Liver (tissue), 8 donors: ENCODE measurements at regions not wholly inside any gene's neighbourhood (a gene's known extent, or its start where the extent isn't known, plus 50 kb on each side); places are given as distances from the start of the nearest gene placed in this dataset.

Source experiments
- DNase-seq: peaks from one replicate; pipeline ENCODE4 v3.0.0-alpha.2; 2017; ENCODE audit warnings: low spot score
- H3K27ac ChIP-seq, 2 donors: one replicate each; pipeline ENCODE4 v1.7.0; 2013; ENCODE audit warnings: inconsistent platforms in 2 of 2, low read length in 2 of 2, control low read depth in 1 of 2, low read depth in 1 of 2, mild to moderate bottlenecking in 1 of 2
- H3K27me3 ChIP-seq, 4 donors: one replicate each; pipeline versions ENCODE4 v1.6.1 to v1.7.0; 2013; ENCODE audit warnings: low read length in 3 of 4, inconsistent platforms in 1 of 4, mild to moderate bottlenecking in 1 of 4, moderate library complexity in 1 of 4; ENCODE audit not compliant: control insufficient read depth in 4 of 4, insufficient read depth in 4 of 4
- H3K36me3 ChIP-seq, 4 donors: one replicate each; pipeline versions ENCODE4 v1.6.1 to v1.7.0; 2013; ENCODE audit warnings: low read length in 3 of 4, mild to moderate bottlenecking in 3 of 4, low read depth in 1 of 4, moderate library complexity in 1 of 4; ENCODE audit not compliant: control insufficient read depth in 4 of 4, insufficient read depth in 3 of 4
- H3K4me1 ChIP-seq, 4 donors: one replicate each; pipeline versions ENCODE4 v1.6.1 to v1.7.0; 2013; ENCODE audit warnings: low read length in 3 of 4, mild to moderate bottlenecking in 3 of 4, moderate library complexity in 1 of 4; ENCODE audit not compliant: control insufficient read depth in 4 of 4, insufficient read depth in 4 of 4
- H3K4me3 ChIP-seq, 3 donors: one replicate each; pipeline versions ENCODE4 v1.6.1 to v1.7.0; 2013; ENCODE audit warnings: low read length in 3 of 3, control low read depth in 1 of 3, low read depth in 1 of 3, mild to moderate bottlenecking in 1 of 3
- H3K9ac ChIP-seq, 2 donors: one replicate each; pipeline ENCODE4 v1.7.0; 2013; ENCODE audit warnings: low read length in 2 of 2, mild to moderate bottlenecking in 2 of 2, moderate library complexity in 2 of 2, control low read depth in 1 of 2, low read depth in 1 of 2
- H3K9me3 ChIP-seq, 4 donors: one replicate each; pipeline versions ENCODE4 v1.6.1 to v1.7.0; 2013; ENCODE audit warnings: low read length in 3 of 4; ENCODE audit not compliant: control insufficient read depth in 4 of 4
- EGR1 ChIP-seq, 2 donors: IDR thresholded peaks; 2 replicates each; pipeline ENCODE4 v1.6.1; 2016 to 2018; ENCODE audit warnings: antibody characterized with exemption in 2 of 2, low read depth in 2 of 2
- FOXA2 ChIP-seq: IDR thresholded peaks from 2 replicates; pipeline ENCODE4 v1.6.1; 2016; ENCODE audit warnings: antibody characterized with exemption
- HNF4G ChIP-seq: IDR thresholded peaks from 2 replicates; pipeline ENCODE4 v1.6.1; 2016; ENCODE audit warnings: antibody characterized with exemption
- NR2F2 ChIP-seq: IDR thresholded peaks from 2 replicates; pipeline ENCODE4 v1.6.1; 2016; ENCODE audit warnings: antibody characterized with exemption
- RAD21 ChIP-seq, 2 donors: IDR thresholded peaks; 2 replicates each; pipeline ENCODE4 v1.6.1; 2016; ENCODE audit warnings: antibody characterized with exemption in 2 of 2, mild to moderate bottlenecking in 2 of 2
- TAF1 ChIP-seq: conservative IDR thresholded peaks from 2 replicates; pipeline ENCODE4 v1.6.1; 2016; ENCODE audit warnings: antibody characterized with exemption, mild to moderate bottlenecking
- YY1 ChIP-seq: IDR thresholded peaks from 2 replicates; pipeline ENCODE4 v1.6.1; 2016; ENCODE audit warnings: antibody characterized with exemption, mild to moderate bottlenecking
- WGBS: extraction: QIAGEN DNeasy Blood & Tissue Kit; methylation state at CpG from one replicate; pipeline ENCODE4 v1.1.7; 2013; 5-methylcytosine and 5-hydroxymethylcytosine counted together
- TF ChIP-seq, protein P1 (sequence below): IDR thresholded peaks from 2 replicates; pipeline ENCODE4 v1.6.1; 2016; ENCODE audit warnings: antibody characterized with exemption
- TF ChIP-seq, protein P2 (sequence below): IDR thresholded peaks from 2 replicates; pipeline ENCODE4 v1.6.1; 2016; ENCODE audit warnings: antibody characterized with exemption, mild to moderate bottlenecking
- TF ChIP-seq, protein P3 (sequence below): fragments of 150-350 bp; IDR thresholded peaks from 2 replicates; pipeline ENCODE4 v1.5.1; 2017; ENCODE audit warnings: improper control_type of control experiment, low read depth, low read length; ENCODE audit not compliant: missing input control
- TF ChIP-seq, protein P4 (sequence below): IDR thresholded peaks from 2 replicates; pipeline ENCODE4 v1.6.1; 2016; ENCODE audit warnings: antibody characterized with exemption
- TF ChIP-seq, protein P5 (sequence below): IDR thresholded peaks from 2 replicates; pipeline ENCODE4 v1.6.1; 2016; ENCODE audit warnings: antibody characterized with exemption
- donor health status: healthy.
- donor health status: healthy.
- donor health status: healthy.
- donor health status: healthy.
- donor health status: healthy.

DNA sequence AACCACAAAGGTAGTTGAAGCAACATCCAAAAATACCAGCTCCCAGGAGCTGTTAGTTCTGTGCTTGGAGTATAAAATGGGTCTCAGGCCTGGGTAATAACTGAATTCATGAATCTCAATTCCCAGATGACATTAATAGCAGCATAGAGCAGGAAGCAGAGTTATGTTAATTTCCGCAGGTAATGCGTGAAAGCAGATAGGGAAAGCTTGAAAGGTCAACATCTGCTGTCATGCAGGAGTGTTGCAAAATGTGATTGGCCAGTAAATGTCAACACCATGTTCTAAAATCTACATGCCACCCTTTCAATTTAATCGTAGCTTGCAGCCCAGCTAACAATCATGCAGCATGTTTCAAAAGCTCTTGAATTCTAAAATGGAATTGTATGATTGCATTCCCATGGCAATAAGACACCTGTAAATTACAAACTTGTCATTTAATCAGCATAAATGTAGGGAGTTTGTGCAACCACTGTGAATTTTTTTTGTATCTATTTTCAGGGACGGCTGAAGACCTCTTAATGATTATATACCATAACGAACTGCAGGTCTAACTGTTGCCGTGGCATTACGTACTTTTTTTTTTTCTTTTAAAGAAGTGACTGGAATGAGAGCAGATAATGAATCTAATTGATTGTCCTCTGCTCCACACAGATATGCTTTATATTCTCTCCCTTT is 635.8 kb upstream of the FOXG1 start:
- Histone ChIP-seq H3K27ac (no peak overlapping the region), H3K4me3 (no peak overlapping the region), H3K9ac (no peak overlapping the region), H3K4me1 (no peaks in the 10 kb centered on the region), H3K27me3 (no peaks in the 10 kb centered on the region), H3K36me3 (no peaks in the 10 kb centered on the region), H3K9me3 (no peaks in the 10 kb centered on the region)
- TF ChIP-seq FOXA2: no peak
- no peak for TF ChIP-seq YY1
- TF ChIP-seq HNF4G: no peak
- TF ChIP-seq EGR1 (IDR thresholded peaks at IDR 0.05; ENCODE audit: low read depth in 2 of 2): no peak
- TF ChIP-seq, protein P1, sequence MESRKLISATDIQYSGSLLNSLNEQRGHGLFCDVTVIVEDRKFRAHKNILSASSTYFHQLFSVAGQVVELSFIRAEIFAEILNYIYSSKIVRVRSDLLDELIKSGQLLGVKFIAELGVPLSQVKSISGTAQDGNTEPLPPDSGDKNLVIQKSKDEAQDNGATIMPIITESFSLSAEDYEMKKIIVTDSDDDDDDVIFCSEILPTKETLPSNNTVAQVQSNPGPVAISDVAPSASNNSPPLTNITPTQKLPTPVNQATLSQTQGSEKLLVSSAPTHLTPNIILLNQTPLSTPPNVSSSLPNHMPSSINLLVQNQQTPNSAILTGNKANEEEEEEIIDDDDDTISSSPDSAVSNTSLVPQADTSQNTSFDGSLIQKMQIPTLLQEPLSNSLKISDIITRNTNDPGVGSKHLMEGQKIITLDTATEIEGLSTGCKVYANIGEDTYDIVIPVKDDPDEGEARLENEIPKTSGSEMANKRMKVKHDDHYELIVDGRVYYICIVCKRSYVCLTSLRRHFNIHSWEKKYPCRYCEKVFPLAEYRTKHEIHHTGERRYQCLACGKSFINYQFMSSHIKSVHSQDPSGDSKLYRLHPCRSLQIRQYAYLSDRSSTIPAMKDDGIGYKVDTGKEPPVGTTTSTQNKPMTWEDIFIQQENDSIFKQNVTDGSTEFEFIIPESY: no peak
- TF ChIP-seq, protein P2, sequence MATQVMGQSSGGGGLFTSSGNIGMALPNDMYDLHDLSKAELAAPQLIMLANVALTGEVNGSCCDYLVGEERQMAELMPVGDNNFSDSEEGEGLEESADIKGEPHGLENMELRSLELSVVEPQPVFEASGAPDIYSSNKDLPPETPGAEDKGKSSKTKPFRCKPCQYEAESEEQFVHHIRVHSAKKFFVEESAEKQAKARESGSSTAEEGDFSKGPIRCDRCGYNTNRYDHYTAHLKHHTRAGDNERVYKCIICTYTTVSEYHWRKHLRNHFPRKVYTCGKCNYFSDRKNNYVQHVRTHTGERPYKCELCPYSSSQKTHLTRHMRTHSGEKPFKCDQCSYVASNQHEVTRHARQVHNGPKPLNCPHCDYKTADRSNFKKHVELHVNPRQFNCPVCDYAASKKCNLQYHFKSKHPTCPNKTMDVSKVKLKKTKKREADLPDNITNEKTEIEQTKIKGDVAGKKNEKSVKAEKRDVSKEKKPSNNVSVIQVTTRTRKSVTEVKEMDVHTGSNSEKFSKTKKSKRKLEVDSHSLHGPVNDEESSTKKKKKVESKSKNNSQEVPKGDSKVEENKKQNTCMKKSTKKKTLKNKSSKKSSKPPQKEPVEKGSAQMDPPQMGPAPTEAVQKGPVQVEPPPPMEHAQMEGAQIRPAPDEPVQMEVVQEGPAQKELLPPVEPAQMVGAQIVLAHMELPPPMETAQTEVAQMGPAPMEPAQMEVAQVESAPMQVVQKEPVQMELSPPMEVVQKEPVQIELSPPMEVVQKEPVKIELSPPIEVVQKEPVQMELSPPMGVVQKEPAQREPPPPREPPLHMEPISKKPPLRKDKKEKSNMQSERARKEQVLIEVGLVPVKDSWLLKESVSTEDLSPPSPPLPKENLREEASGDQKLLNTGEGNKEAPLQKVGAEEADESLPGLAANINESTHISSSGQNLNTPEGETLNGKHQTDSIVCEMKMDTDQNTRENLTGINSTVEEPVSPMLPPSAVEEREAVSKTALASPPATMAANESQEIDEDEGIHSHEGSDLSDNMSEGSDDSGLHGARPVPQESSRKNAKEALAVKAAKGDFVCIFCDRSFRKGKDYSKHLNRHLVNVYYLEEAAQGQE: no peak
- no peak for TF ChIP-seq RAD21 (IDR thresholded peaks at IDR 0.05)
- TF ChIP-seq, protein P3, sequence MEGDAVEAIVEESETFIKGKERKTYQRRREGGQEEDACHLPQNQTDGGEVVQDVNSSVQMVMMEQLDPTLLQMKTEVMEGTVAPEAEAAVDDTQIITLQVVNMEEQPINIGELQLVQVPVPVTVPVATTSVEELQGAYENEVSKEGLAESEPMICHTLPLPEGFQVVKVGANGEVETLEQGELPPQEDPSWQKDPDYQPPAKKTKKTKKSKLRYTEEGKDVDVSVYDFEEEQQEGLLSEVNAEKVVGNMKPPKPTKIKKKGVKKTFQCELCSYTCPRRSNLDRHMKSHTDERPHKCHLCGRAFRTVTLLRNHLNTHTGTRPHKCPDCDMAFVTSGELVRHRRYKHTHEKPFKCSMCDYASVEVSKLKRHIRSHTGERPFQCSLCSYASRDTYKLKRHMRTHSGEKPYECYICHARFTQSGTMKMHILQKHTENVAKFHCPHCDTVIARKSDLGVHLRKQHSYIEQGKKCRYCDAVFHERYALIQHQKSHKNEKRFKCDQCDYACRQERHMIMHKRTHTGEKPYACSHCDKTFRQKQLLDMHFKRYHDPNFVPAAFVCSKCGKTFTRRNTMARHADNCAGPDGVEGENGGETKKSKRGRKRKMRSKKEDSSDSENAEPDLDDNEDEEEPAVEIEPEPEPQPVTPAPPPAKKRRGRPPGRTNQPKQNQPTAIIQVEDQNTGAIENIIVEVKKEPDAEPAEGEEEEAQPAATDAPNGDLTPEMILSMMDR: no peak
- TF ChIP-seq, protein P4, sequence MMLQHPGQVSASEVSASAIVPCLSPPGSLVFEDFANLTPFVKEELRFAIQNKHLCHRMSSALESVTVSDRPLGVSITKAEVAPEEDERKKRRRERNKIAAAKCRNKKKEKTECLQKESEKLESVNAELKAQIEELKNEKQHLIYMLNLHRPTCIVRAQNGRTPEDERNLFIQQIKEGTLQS: no peak
- TF ChIP-seq, protein P5, sequence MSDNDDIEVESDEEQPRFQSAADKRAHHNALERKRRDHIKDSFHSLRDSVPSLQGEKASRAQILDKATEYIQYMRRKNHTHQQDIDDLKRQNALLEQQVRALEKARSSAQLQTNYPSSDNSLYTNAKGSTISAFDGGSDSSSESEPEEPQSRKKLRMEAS: no peak
- TF ChIP-seq TAF1: no peak
- 48% methylated on average over 7 of the region's 7 CpGs for whole genome bisulfite sequencing
- no peak for DNase-seq

DNA sequence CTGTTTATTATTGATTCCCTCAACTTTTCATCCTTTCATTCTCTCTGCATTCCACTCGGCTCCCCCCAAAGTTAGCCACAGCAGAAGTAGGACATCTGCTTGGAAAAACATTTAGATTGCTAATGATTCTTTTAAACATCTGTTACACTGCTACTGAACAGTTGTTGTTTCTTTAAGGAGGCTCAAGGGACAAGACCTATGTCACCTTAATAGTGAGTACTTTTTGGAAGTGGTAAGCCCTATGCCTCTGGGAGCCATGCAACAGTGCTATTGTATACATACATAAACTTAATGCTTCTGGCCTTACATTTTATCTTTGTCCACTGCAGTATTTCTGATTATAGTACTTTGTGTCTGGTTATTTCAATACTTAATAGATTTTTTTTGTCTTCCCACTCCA is 628.2 kb upstream of the FOXG1 start:
- no peak for DNase-seq
- H3K4me1 ChIP-seq: no peaks in the 10 kb centered on the region
- no peaks in the 10 kb centered on the region for H3K27me3 ChIP-seq
- H3K9me3 ChIP-seq: no peaks in the 10 kb centered on the region
- 71% methylated on average over 1 of the region's 1 CpG for WGBS
- no peaks in the 10 kb centered on the region for H3K36me3 ChIP-seq
- H3K27ac ChIP-seq: no peak overlapping the region
- no peak for TF ChIP-seq NR2F2
- no peak overlapping the region for H3K4me3 ChIP-seq
- H3K9ac ChIP-seq: no peak overlapping the region
